PC-9 (cell line): ENCODE measurements at regions not wholly inside any gene's neighbourhood (a gene's known extent, or its start where the extent isn't known, plus 50 kb on each side); places are given as distances from the start of the nearest gene placed in this dataset.

ENCODE experiments used
- BruUV-seq: library from RNA; stranded (reverse); fragments of 400-500 nt; replicated peaks from 2 replicates; lab custom pipeline; 2021; lab: Mats Ljungman, UMichigan
- CTCF ChIA-PET: fragments of 300-600 bp; sonication (Branson Sonifier 250); formaldehyde crosslinking; loops from one replicate; lab custom pipeline; 2022; ENCODE audit warnings: antibody characterized with exemption; lab: Charles Lee
- POLR2A ChIA-PET: fragments of 300-600 bp; sonication (Branson Sonifier 250); formaldehyde crosslinking; loops from one replicate; lab custom pipeline; 2022; ENCODE audit warnings: antibody characterized with exemption; ENCODE audit not compliant: unreplicated experiment; lab: Charles Lee
- DNase-seq, 2 experiments: peaks; one replicate each; pipeline versions ENCODE4 v3.0.0 to v3.0.0-alpha.2; 2015 to 2022; ENCODE audit warnings: mixed read lengths in 1 of 2
- H2AFZ ChIP-seq: fragments of 200-600 bp; sonication (generic); 2 replicates; pipeline ENCODE4 v1.8.1; 2017; ENCODE audit warnings: antibody characterized with exemption
- H3F3A ChIP-seq: fragments of 200-600 bp; sonication (generic); 2 replicates; pipeline ENCODE4 v1.8.1; 2017; ENCODE audit warnings: antibody characterized with exemption, mild to moderate bottlenecking, low read depth; ENCODE audit not compliant: insufficient read depth
- H3K27ac ChIP-seq: fragments of 200-600 bp; sonication (generic); 2 replicates; pipeline ENCODE4 v1.6.1; 2016; ENCODE audit warnings: mixed run types
- H3K27me3 ChIP-seq: fragments of 200-600 bp; sonication (generic); 2 replicates; pipeline ENCODE4 v1.6.1; 2016; ENCODE audit warnings: low read depth, mixed run types; ENCODE audit not compliant: insufficient read depth
- H3K36me3 ChIP-seq: fragments of 200-600 bp; sonication (generic); 2 replicates; pipeline ENCODE4 v1.6.1; 2016; ENCODE audit warnings: low read depth, mixed run types
- H3K4me1 ChIP-seq: fragments of 200-600 bp; sonication (generic); replicated peaks from 2 replicates; pipeline ENCODE4 v1.6.1; 2016; ENCODE audit warnings: mixed run types; ENCODE audit not compliant: insufficient read depth
- H3K4me2 ChIP-seq: fragments of 200-600 bp; sonication (generic); 2 replicates; pipeline ENCODE4 v1.6.1; 2017; ENCODE audit warnings: mixed run types
- H3K4me3 ChIP-seq: fragments of 200-600 bp; sonication (generic); 2 replicates; pipeline ENCODE4 v1.6.1; 2016; ENCODE audit warnings: mixed run types
- H3K79me2 ChIP-seq: fragments of 200-600 bp; sonication (generic); 2 replicates; pipeline ENCODE4 v1.6.1; 2017; ENCODE audit warnings: low read depth, mixed run types
- H3K9me2 ChIP-seq: fragments of 200-600 bp; sonication (generic); 2 replicates; pipeline ENCODE4 v1.8.1; 2017; ENCODE audit warnings: mild to moderate bottlenecking; ENCODE audit not compliant: insufficient read depth
- H3K9me3 ChIP-seq: fragments of 200-600 bp; sonication (generic); 2 replicates; pipeline ENCODE4 v1.8.1; 2016; ENCODE audit warnings: low read depth; ENCODE audit not compliant: insufficient read depth
- H4K20me1 ChIP-seq: fragments of 200-600 bp; sonication (generic); 2 replicates; pipeline ENCODE4 v1.8.1; 2017; ENCODE audit not compliant: insufficient read depth
- CTCF ChIP-seq: fragments of 200-600 bp; sonication (generic); conservative IDR thresholded peaks from 2 replicates; pipeline ENCODE4 v1.6.1; 2017; ENCODE audit warnings: mixed run types, antibody characterized with exemption, mild to moderate bottlenecking, moderate library complexity
- EZH2 ChIP-seq: fragments of 200-600 bp; sonication (generic); IDR thresholded peaks from 2 replicates; pipeline ENCODE4 v1.8.0; 2017; ENCODE audit warnings: antibody characterized with exemption, low read depth
- intact Hi-C: fragments of 100-400 bp; cut with micrococcal nuclease; formaldehyde crosslinking; loops from one replicate; pipeline ENCODE4 v1.10.0; 2022; ENCODE audit not compliant: unreplicated experiment

DNA sequence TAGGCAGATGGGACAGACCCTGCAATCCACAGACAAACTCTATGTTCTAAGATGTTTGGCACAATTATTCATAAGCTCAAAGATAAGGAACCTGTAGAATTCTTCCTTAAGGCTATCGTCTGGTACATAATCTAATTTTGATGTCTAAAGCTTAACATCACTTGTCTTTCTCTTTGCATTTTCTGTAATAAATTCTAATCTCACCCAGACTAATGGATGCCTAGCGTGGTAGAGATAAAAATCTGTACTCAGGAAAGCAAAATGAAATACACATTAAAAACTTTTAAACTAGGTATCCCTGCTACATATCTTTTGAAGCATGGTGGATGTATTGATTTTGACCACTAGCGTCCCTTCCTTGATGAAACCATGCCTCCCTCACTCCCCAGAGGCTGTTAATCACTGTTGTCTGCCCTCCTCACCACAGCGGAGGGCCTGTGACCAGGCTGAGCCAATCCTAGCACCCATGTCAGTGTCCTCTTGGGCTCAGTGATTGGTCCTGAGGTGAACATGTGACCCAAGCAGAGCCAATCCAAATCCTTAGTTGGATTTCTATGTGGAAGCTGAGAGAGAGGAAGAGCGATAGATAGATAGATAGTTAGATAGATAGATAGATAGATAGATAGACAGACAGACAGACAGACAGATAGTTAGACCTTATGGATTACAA is 82.2 kb upstream of the GRK3 start:
- H3K27me3 ChIP-seq, result peaks cover 45% of the 10 kb centered on the region
- no TSS peak for BruUV-seq
- no peak overlapping the region for H3K4me3 ChIP-seq
- DNase-seq, result no peak
- POLR2A ChIA-PET, result no interaction called here
- H3K9me3 ChIP-seq, result no peaks in the 10 kb centered on the region
- no peaks in the 10 kb centered on the region for H4K20me1 ChIP-seq
- TF ChIP-seq EZH2 (no peak), CTCF (no peak)
- no peaks in the 10 kb centered on the region for H3K36me3 ChIP-seq
- intact Hi-C loops, result no loop called here
- no peaks in the 10 kb centered on the region for H3K9me2 ChIP-seq
- no peaks in the 10 kb centered on the region for H3K79me2 ChIP-seq
- no peak overlapping the region for H3K27ac ChIP-seq
- CTCF ChIA-PET, result interaction anchor here (0.5 kb wide), 1 partner anchor 435 kb away, joined by 4 read pairs; no protein-coding TSS in a partner anchor
- no peak overlapping the region for H3K4me2 ChIP-seq
- H3F3A ChIP-seq, result no peaks in the 10 kb centered on the region
- H2AFZ ChIP-seq, result no peak overlapping the region
- H3K4me1 ChIP-seq, result no peaks in the 10 kb centered on the region

GRCh38 chr22:25482868-25483639 is 81.4 kb upstream of the GRK3 start:
- H4K20me1 ChIP-seq, result no peaks in the 10 kb centered on the region

GRCh38 chr22:25483931-25484330 is 80.5 kb upstream of the GRK3 start:
- BruUV-seq, result no TSS peak
- H3K36me3 ChIP-seq, result no peaks in the 10 kb centered on the region
- H3K4me1 ChIP-seq, result no peaks in the 10 kb centered on the region
- H2AFZ ChIP-seq, result no peak overlapping the region
- H3K27ac ChIP-seq, result no peak overlapping the region
- ChIA-PET CTCF (no interaction called here), POLR2A (no interaction called here)
- H3K4me2 ChIP-seq, result no peak overlapping the region
- H3K79me2 ChIP-seq, result no peaks in the 10 kb centered on the region
- no peaks in the 10 kb centered on the region for H3K9me2 ChIP-seq
- intact Hi-C loops, result no loop called here
- peaks cover 29% of the 10 kb centered on the region for H3K27me3 ChIP-seq
- peaks cover 4% of the 10 kb centered on the region; the same call in 1 of the 2 replicates for H3F3A ChIP-seq
- no peak for TF ChIP-seq EZH2
- no peak for TF ChIP-seq CTCF
- no peak overlapping the region for H3K4me3 ChIP-seq
- no peaks in the 10 kb centered on the region for H4K20me1 ChIP-seq
- no peaks in the 10 kb centered on the region for H3K9me3 ChIP-seq
- DNase-seq, result no peak

More at GRCh38 chr22:25482868-25483639, 81.4 kb upstream of the GRK3 start:
- TF ChIP-seq EZH2, result no peak
- TF ChIP-seq CTCF, result no peak
- H3K9me3 ChIP-seq, result no peaks in the 10 kb centered on the region
- CTCF ChIA-PET, result interaction anchor here (0.5 kb wide), 1 partner anchor 436 kb away, joined by 4 read pairs; no protein-coding TSS in a partner anchor
- H3K27me3 ChIP-seq, result peaks cover 37% of the 10 kb centered on the region
- DNase-seq, result no peak
- POLR2A ChIA-PET, result no interaction called here
- no peaks in the 10 kb centered on the region for H3K9me2 ChIP-seq
- BruUV-seq, result no TSS peak
- no peaks in the 10 kb centered on the region for H3K36me3 ChIP-seq
- no peaks in the 10 kb centered on the region for H3F3A ChIP-seq
- no peaks in the 10 kb centered on the region for H3K4me1 ChIP-seq
- no peak overlapping the region for H2AFZ ChIP-seq
- H3K79me2 ChIP-seq, result no peaks in the 10 kb centered on the region
- H3K4me3 ChIP-seq, result no peak overlapping the region
- H3K4me2 ChIP-seq, result no peak overlapping the region
- intact Hi-C loops, result no loop called here
- H3K27ac ChIP-seq, result no peak overlapping the region
